ENCODE measurements at regions not wholly inside any gene's neighbourhood (a gene's known extent, or its start where the extent isn't known, plus 50 kb on each side); places are given as distances from the start of the nearest gene placed in this dataset.

DNA sequence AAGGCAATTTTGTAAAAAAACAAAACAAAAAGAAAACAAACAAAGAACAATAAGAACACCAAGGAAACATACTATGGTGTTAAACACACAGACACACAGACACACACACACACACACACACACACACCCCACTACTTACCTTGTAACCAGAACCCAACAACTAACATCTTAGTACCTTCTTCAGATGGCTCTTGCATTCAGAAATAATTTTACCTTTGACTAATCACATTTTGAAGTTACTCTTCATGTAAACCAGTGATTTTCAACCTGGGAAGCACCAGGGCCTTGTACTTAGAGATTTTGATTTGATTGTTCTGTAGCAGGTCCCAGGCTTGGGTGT lies 87.5 kb downstream of the AQP4 start:
- TF ChIP-seq CTCF (IDR thresholded peaks at IDR 0.05; ENCODE audit: low read depth, low read length, poor library complexity, severe bottlenecking): no peak
- no peak for TF ChIP-seq EZH2phosphoT487 (IDR thresholded peaks at IDR 0.05; ENCODE audit: borderline replicate concordance, low read length)
